Right atrium auricular region (tissue), 2 donors: ENCODE measurements at regions not wholly inside any gene's neighbourhood (a gene's known extent, or its start where the extent isn't known, plus 50 kb on each side); places are given as distances from the start of the nearest gene placed in this dataset.

Experiments
- DNase-seq: peaks from one replicate; pipeline ENCODE4 v3.0.0-alpha.2; 2019; ENCODE audit warnings: low spot score
- H3K27ac ChIP-seq, 2 donors: fragments of 200-600 bp; sonication (generic); 1 replicate in 1 of 2; 2 replicates in 1 of 2; pipeline ENCODE4 v1.5.1; 2016 to 2019
- H3K27me3 ChIP-seq, 2 donors: fragments of 200-600 bp; sonication (generic); one replicate each; pipeline versions ENCODE4 v1.5.1 to v1.6.0; 2017 to 2019
- H3K36me3 ChIP-seq: fragments of 200-600 bp; sonication (generic); one replicate; pipeline ENCODE4 v1.5.1; 2016
- H3K4me1 ChIP-seq, 2 donors: fragments of 200-600 bp; sonication (generic); one replicate each; pipeline versions ENCODE4 v1.5.1 to v1.6.0; 2017 to 2019
- H3K4me3 ChIP-seq, 2 donors: fragments of 200-600 bp; sonication (generic); 1 replicate in 1 of 2; 2 replicates in 1 of 2; pipeline ENCODE4 v1.5.1; 2017 to 2019; ENCODE audit warnings: mild to moderate bottlenecking in 1 of 2, moderate library complexity in 1 of 2
- H3K9me3 ChIP-seq, 2 donors: fragments of 200-600 bp; sonication (generic); one replicate each; pipeline ENCODE4 v1.5.1; 2019
- TF ChIP-seq, protein P1 (sequence below), 2 donors: fragments of 200-600 bp; sonication (generic); IDR thresholded peaks; one replicate each; pipeline ENCODE4 v1.5.1; 2019; ENCODE audit warnings: antibody characterized with exemption in 2 of 2

DNA sequence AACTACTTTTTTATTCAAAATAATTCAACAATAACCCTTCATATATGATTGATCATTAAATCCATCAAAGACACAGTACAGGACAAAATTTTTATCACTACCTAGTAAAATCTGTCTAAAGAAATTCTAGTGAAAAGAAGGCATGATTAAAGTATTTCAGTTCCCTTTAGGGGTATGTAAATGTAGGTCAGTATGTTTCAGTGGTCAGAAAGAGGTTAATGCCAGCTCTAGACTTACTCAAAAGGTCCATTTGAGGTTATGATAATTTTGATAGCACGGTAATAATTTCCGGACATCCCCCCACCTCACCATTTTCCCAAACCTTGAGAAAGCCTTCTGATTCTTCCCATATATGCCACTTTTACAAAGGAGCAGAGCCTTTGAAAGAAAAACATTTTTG lies 193.5 kb upstream of the ID4 start:
- TF ChIP-seq, protein P1, sequence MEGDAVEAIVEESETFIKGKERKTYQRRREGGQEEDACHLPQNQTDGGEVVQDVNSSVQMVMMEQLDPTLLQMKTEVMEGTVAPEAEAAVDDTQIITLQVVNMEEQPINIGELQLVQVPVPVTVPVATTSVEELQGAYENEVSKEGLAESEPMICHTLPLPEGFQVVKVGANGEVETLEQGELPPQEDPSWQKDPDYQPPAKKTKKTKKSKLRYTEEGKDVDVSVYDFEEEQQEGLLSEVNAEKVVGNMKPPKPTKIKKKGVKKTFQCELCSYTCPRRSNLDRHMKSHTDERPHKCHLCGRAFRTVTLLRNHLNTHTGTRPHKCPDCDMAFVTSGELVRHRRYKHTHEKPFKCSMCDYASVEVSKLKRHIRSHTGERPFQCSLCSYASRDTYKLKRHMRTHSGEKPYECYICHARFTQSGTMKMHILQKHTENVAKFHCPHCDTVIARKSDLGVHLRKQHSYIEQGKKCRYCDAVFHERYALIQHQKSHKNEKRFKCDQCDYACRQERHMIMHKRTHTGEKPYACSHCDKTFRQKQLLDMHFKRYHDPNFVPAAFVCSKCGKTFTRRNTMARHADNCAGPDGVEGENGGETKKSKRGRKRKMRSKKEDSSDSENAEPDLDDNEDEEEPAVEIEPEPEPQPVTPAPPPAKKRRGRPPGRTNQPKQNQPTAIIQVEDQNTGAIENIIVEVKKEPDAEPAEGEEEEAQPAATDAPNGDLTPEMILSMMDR (IDR thresholded peaks at IDR 0.05): no peak
- no peak for DNase-seq

DNA sequence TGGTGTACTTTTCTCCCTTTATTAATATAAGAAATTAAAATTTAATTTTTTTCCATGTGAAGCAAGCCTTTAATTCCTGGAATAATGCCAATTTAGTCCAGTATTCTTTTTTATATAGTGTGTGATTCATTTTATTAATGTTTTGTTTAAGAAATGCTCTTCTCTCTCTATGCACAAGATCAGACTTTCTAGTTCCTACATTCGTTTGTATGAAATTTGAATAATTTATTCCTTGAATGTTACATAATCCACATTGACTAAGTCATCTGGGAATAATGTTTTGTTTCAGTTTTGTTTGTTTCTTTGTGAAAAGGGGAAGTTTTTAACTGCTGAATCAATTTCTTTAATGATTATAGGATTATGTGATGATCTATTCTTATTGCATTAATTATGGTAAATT lies 181.4 kb upstream of the ID4 start:
- H3K27me3 ChIP-seq: no peaks in the 10 kb centered on the region
- peaks cover 0 to 9% of the 10 kb centered on the region in 2 donors for H3K9me3 ChIP-seq
- H3K27ac ChIP-seq: no peak overlapping the region
- no peaks in the 10 kb centered on the region for H3K4me1 ChIP-seq
- TF ChIP-seq, protein P1 (IDR thresholded peaks at IDR 0.05): no peak
- H3K36me3 ChIP-seq: no peaks in the 10 kb centered on the region
- DNase-seq: no peak
- H3K4me3 ChIP-seq: no peak overlapping the region

More for the DNA sequence above, 193.5 kb upstream of the ID4 start:
- Histone ChIP-seq H3K27me3 (no peaks in the 10 kb centered on the region), H3K4me3 (no peak overlapping the region), H3K36me3 (no peaks in the 10 kb centered on the region), H3K9me3 (no peaks in the 10 kb centered on the region), H3K4me1 (no peaks in the 10 kb centered on the region), H3K27ac (no peak overlapping the region)

DNA sequence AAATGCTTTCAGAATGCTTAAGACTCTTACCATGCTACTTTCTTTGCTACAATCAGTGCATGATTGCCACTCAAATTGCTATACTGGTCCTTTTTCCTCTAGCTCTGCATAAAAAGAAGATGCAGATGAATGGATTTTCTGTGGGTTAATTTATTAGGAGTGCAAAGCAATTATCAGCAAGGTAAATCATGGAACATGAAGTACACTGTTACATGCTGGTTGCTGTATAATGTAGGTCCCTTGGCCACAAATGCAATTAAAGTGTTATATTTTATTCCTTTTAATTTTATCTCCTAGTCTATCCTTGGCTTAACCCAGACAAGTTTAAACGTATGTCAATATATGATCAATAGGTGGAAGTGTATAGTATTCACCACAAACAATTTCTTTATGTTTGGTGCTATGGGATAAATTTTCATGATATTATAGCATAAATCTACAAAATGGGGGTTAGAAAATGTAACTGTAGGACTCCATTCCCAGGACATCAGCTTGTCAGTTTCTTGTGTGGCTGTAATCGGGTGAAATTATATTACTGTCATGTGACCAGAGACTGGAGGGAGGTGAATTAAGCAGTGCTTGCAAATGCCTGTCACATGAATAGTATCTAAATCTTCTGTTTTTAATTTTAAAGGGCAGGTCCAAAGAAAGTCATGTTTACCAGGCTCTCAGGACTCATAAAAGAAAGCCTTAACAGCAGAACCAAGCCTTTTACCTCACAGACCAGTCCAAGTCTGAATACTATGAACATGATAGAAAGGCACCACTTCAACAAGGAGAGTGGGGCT lies 176.9 kb upstream of the ID4 start:
- Histone ChIP-seq H3K36me3 (no peaks in the 10 kb centered on the region), H3K9me3 (peaks cover 0 to 9% of the 10 kb centered on the region in 2 donors), H3K27ac (no peak overlapping the region), H3K27me3 (no peaks in the 10 kb centered on the region), H3K4me1 (no peaks in the 10 kb centered on the region), H3K4me3 (no peak overlapping the region)
- TF ChIP-seq, protein P1 (IDR thresholded peaks at IDR 0.05): no peak
- DNase-seq: no peak

DNA sequence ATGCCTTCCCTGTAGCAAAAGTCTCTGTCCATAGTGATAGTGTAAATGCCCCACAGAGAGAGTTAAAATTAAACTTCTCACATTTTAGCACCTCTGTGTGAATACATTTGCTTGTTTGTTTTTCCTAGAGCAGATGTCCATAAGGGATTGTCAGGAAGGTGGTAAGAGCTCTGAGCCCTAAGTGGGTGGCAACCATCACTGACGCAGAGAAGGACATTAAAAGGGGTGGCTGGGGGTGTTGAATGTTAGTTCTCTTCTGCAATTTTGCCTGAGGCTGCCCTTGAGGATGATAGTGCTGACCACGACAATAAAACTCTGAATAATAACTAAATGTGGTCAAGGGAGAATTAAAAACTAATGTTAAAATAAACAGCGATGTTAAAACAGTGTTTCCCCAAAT lies 174.3 kb upstream of the ID4 start:
- no peak for DNase-seq
- Histone ChIP-seq H3K4me3 (no peak overlapping the region), H3K9me3 (no peaks in the 10 kb centered on the region), H3K36me3 (no peaks in the 10 kb centered on the region), H3K27me3 (no peaks in the 10 kb centered on the region), H3K4me1 (no peaks in the 10 kb centered on the region), H3K27ac (no peak overlapping the region)
- TF ChIP-seq, protein P1 (IDR thresholded peaks at IDR 0.05): no peak

DNA sequence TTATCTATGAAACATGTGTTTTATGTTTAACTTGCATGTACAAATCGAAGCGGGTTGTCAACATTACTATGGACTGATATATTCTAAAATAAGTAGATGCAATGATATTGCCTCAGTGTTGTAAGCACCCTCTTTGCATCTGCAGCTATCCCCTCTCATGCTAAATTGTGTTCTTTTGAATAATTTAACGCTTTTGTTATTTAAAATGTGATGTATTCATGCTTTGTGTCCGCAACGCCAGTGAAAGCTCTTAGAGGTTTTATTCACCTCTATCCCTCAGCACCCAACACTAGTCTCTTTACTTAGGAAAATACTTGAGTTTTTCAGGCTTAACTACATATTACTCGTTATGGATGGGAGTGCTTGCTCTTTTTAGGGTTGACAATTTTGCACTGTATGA lies 173.7 kb upstream of the ID4 start:
- no peaks in the 10 kb centered on the region for H3K4me1 ChIP-seq
- no peak overlapping the region for H3K27ac ChIP-seq
- no peaks in the 10 kb centered on the region for H3K27me3 ChIP-seq
- H3K36me3 ChIP-seq: no peaks in the 10 kb centered on the region
- H3K9me3 ChIP-seq: no peaks in the 10 kb centered on the region
- DNase-seq: no peak
- H3K4me3 ChIP-seq: no peak overlapping the region
- TF ChIP-seq, protein P1 (IDR thresholded peaks at IDR 0.05): no peak

DNA sequence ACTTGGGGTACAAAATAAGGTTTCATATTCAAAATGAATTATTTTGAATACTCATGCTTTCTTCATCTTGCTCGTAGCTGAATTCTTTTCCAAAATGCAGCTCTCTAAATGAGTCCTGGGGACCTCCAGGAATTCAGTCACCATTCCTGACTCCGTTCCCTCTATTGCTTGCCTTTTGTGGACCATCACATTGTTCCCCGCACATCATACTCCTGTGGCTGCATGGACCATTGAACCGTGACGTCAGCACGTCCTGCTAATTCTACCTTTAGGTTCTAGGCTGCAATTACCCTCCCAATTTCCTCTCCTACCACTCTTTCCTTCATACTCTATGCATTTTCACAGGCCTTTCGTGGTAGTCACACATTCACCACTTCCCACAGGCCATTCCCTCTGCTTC lies 173.1 kb upstream of the ID4 start:
- TF ChIP-seq, protein P1 (IDR thresholded peaks at IDR 0.05): no peak
- Histone ChIP-seq H3K36me3 (no peaks in the 10 kb centered on the region), H3K9me3 (no peaks in the 10 kb centered on the region)

More for the DNA sequence above, 173.1 kb upstream of the ID4 start:
- no peaks in the 10 kb centered on the region for H3K27me3 ChIP-seq
- H3K4me3 ChIP-seq: no peak overlapping the region
- H3K4me1 ChIP-seq: peaks cover 0 to 3% of the 10 kb centered on the region in 2 donors
- H3K27ac ChIP-seq: no peak overlapping the region
- DNase-seq: no peak
